ENCODE measurements at regions not wholly inside any gene's neighbourhood (a gene's known extent, or its start where the extent isn't known, plus 50 kb on each side); places are given as distances from the start of the nearest gene placed in this dataset.

GRCh38 chr2:109065391-109065734 lies 63.6 kb upstream of the SH3RF3 start:
- no peaks in the 10 kb centered on the region for H3K9me3 ChIP-seq (ENCODE audit: control insufficient read depth, insufficient read depth, low read length)
- no peaks in the 10 kb centered on the region for H3K4me1 ChIP-seq (ENCODE audit: control insufficient read depth, insufficient read depth, low read length)
- BruUV-seq (replicated peaks), result no TSS peak
- no peak overlapping the region for H4K8ac ChIP-seq (ENCODE audit: low read depth in 2 of 2, low read length in 2 of 2)
- in situ Hi-C loops (cut with MboI; ENCODE audit: low sequenced_read_pairs) (no loop called here), intact Hi-C loops (cut with micrococcal nuclease) (no loop called here), dilution Hi-C loops (cut with HindIII; ENCODE audit: low sequenced_read_pairs, unreplicated experiment) (no loop called here)
- no peak overlapping the region for H2BK120ac ChIP-seq (ENCODE audit: low read depth, low read length)
- H2BK20ac ChIP-seq (ENCODE audit: low read depth, low read length), result no peak overlapping the region
- H3K9ac ChIP-seq (ENCODE audit: low read depth, low read length), result no peak overlapping the region
- POLR2A ChIA-PET (ENCODE audit: unreplicated experiment), result no interaction called here
- H2AFZ ChIP-seq (replicated peaks; ENCODE audit: low read length, poor library complexity), result no peak overlapping the region
- H3K27ac ChIP-seq (ENCODE audit: insufficient read depth, low read length), result no peak overlapping the region
- H2AK5ac ChIP-seq (ENCODE audit: low read depth, low read length), result no peak overlapping the region
- H3K4me2 ChIP-seq (ENCODE audit: low read depth, low read length), result no peak overlapping the region
- no peaks in the 10 kb centered on the region for H3K79me1 ChIP-seq (ENCODE audit: low read depth in 1 of 2, low read length in 2 of 2)
- DNase-seq (no peak), ATAC-seq (ENCODE audit: low read depth) (no peak)
- TF ChIP-seq CEBPB (IDR thresholded peaks at IDR 0.05; ENCODE audit: low read depth, low read length), result no peak
- TF ChIP-seq USF2 (IDR thresholded peaks at IDR 0.05; ENCODE audit: low read depth, low read length), result no peak
- no peak for TF ChIP-seq RCOR1 (IDR thresholded peaks at IDR 0.05; ENCODE audit: insufficient replicate concordance, low read length)
- no peak for TF ChIP-seq MAFK (IDR thresholded peaks at IDR 0.05; ENCODE audit: low read depth, low read length)
- no peak for TF ChIP-seq RAD21 (IDR thresholded peaks at IDR 0.05; ENCODE audit: low read length)
- TF ChIP-seq NFE2L2 (IDR thresholded peaks at IDR 0.05; ENCODE audit: low read depth, low read length), result no peak
- TF ChIP-seq RFX5 (IDR thresholded peaks at IDR 0.05; ENCODE audit: low read depth, low read length), result no peak
- TF ChIP-seq CHD1 (IDR thresholded peaks at IDR 0.05; ENCODE audit: low read depth, low read length), result no peak
- no peak for TF ChIP-seq SMC3 (IDR thresholded peaks at IDR 0.05; ENCODE audit: low read depth, low read length)
- TF ChIP-seq MXI1 (IDR thresholded peaks at IDR 0.05; ENCODE audit: borderline replicate concordance, low read depth, low read length), result no peak
- TF ChIP-seq CTCF (conservative IDR thresholded peaks at IDR 0.05; ENCODE audit: low read depth, low read length), result no peak
- no peak overlapping the region for H2BK5ac ChIP-seq (ENCODE audit: low read depth, low read length, poor library complexity, severe bottlenecking)
- no peak overlapping the region for H3K4me3 ChIP-seq (ENCODE audit: insufficient read depth, low read depth, low read length)
- H3K4ac ChIP-seq (ENCODE audit: low read depth, low read length), result no peak overlapping the region
- H3K56ac ChIP-seq (ENCODE audit: extremely low read depth, insufficient read depth, low read length), result no peak overlapping the region
- H3K27me3 ChIP-seq (ENCODE audit: control insufficient read depth, insufficient read depth, low read length), result peaks cover 46% of the 10 kb centered on the region
- no peak overlapping the region for H3K23ac ChIP-seq (ENCODE audit: low read depth, low read length)
- CTCF ChIA-PET, result no interaction called here
- H4K20me1 ChIP-seq (ENCODE audit: insufficient read depth, low read length), result no peaks in the 10 kb centered on the region
- no peaks in the 10 kb centered on the region for H3K9me1 ChIP-seq (ENCODE audit: insufficient read depth, low read length)
- no peaks in the 10 kb centered on the region for H3K36me3 ChIP-seq (ENCODE audit: control insufficient read depth, insufficient read depth, low read length)
- no peak overlapping the region for H3K14ac ChIP-seq (replicated peaks; ENCODE audit: low read depth, low read length)
- H4K5ac ChIP-seq (ENCODE audit: low read depth, low read length), result no peak overlapping the region
- 13% methylated on average over 4 of the region's 7 CpGs; no CpG with 5 or more reads in 1 of the 2 experiments for WGBS, 2 experiments (ENCODE audit: extremely low coverage in 2 of 2, insufficient read length in 1 of 2)
- no peak overlapping the region for H2BK15ac ChIP-seq (ENCODE audit: low read depth, low read length)
- H4K91ac ChIP-seq (ENCODE audit: insufficient read depth, low read depth, low read length), result no peak overlapping the region
- no peak overlapping the region for H3K18ac ChIP-seq (ENCODE audit: low read depth, low read length)
- H2AK9ac ChIP-seq (replicated peaks; ENCODE audit: low read depth, low read length, poor library complexity), result no peak overlapping the region

Data from IMR-90 (cell line).